Caco-2 (cell line): ENCODE measurements at regions not wholly inside any gene's neighbourhood (a gene's known extent, or its start where the extent isn't known, plus 50 kb on each side); places are given as distances from the start of the nearest gene placed in this dataset.

ENCODE experiments used
- BruUV-seq: library from RNA; stranded (reverse); fragments of 400-500 nt; replicated peaks from 2 replicates; lab custom pipeline; 2021; lab: Mats Ljungman, UMichigan
- CTCF ChIA-PET: fragments of 300-600 bp; sonication (Branson Sonifier 250); formaldehyde crosslinking; loops from one replicate; lab custom pipeline; 2022; ENCODE audit warnings: antibody characterized with exemption; lab: Charles Lee
- POLR2A ChIA-PET: fragments of 300-600 bp; sonication (Branson Sonifier 250); formaldehyde crosslinking; loops from one replicate; lab custom pipeline; 2022; ENCODE audit warnings: antibody characterized with exemption; lab: Charles Lee
- DNase-seq, 2 experiments: peaks; one replicate each; pipeline versions ENCODE4 v3.0.0 to v3.0.0-alpha.2; 2020 to 2022
- H3K27me3 ChIP-seq: replicated peaks from 2 replicates; pipeline ENCODE4 v1.6.0; 2011; ENCODE audit warnings: low read length; ENCODE audit not compliant: control insufficient read depth, insufficient read depth
- H3K36me3 ChIP-seq: 2 replicates; pipeline ENCODE4 v1.5.1; 2011; ENCODE audit warnings: low read length; ENCODE audit not compliant: control insufficient read depth, insufficient read depth
- H3K4me1 ChIP-seq: fragments of 250-450 bp; sonication (Bioruptor Pico); 2 replicates; pipeline ENCODE4 v1.5.1; 2020; ENCODE audit warnings: mild to moderate bottlenecking
- H3K4me3 ChIP-seq: 2 replicates; pipeline ENCODE4 v1.5.1; 2011; ENCODE audit warnings: low read depth, mild to moderate bottlenecking, control low read depth, low read length
- H3K9me3 ChIP-seq: fragments of 250-450 bp; sonication (Bioruptor Pico); 2 replicates; pipeline ENCODE4 v1.5.1; 2020; ENCODE audit warnings: mild to moderate bottlenecking, moderate library complexity
- H3K27ac Mint-ChIP-seq: one replicate; pipeline ENCODE4 v1.8.0; 2022; ENCODE audit warnings: mixed read lengths; ENCODE audit not compliant: unreplicated experiment
- H3K27me3 Mint-ChIP-seq: one replicate; pipeline ENCODE4 v1.8.0; 2022; ENCODE audit warnings: mixed read lengths; ENCODE audit not compliant: insufficient read depth, unreplicated experiment
- H3K36me3 Mint-ChIP-seq: one replicate; pipeline ENCODE4 v1.8.0; 2022; ENCODE audit warnings: mild to moderate bottlenecking, mixed read lengths; ENCODE audit not compliant: insufficient read depth, unreplicated experiment
- H3K4me1 Mint-ChIP-seq: one replicate; pipeline ENCODE4 v1.8.0; 2022; ENCODE audit warnings: low read depth, mixed read lengths; ENCODE audit not compliant: unreplicated experiment
- H3K4me3 Mint-ChIP-seq: one replicate; pipeline ENCODE4 v1.8.0; 2022; ENCODE audit warnings: mild to moderate bottlenecking, moderate library complexity, mixed read lengths; ENCODE audit not compliant: unreplicated experiment
- H3K9me3 Mint-ChIP-seq: one replicate; pipeline ENCODE4 v1.8.0; 2022; ENCODE audit warnings: mixed read lengths; ENCODE audit not compliant: unreplicated experiment
- intact Hi-C: fragments of 100-400 bp; cut with micrococcal nuclease; formaldehyde crosslinking; loops from one replicate; pipeline ENCODE4 v1.10.0; 2022; ENCODE audit not compliant: unreplicated experiment
- TF ChIP-seq, protein P1 (sequence below), 2 experiments: fragments of 200-600 bp in 1 of 2; IDR thresholded peaks; 1 replicate in 1 of 2; 2 replicates in 1 of 2; pipeline versions ENCODE4 v1.5.1 to v1.8.0; 2011 to 2022; ENCODE audit warnings: antibody characterized with exemption in 1 of 2, control low read depth in 1 of 2, inconsistent platforms in 1 of 2, low read depth in 1 of 2, low read length in 1 of 2, mild to moderate bottlenecking in 1 of 2, moderate library complexity in 1 of 2; ENCODE audit not compliant: insufficient read depth in 1 of 2, severe bottlenecking in 1 of 2, unreplicated experiment in 1 of 2

DNA sequence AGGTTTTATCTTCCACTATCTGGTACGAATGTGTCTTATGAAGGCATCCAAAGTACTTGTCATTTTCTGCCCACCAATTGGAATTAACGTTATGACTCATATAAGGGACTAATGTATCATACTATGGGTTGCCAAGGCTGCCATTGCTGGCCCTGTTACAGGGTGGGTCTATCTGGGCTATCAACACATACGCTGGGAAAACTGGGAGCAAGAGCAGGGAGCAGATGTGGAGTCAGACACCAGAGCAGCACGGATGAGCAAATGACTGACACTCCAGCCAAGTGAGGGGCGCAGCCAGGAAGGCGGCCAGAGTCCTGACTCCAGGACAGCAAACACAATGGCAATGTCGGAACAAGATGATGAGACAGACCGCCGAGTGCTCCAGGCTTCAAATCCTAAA lies 145.9 kb downstream of the COPS8 start:
- Mint-ChIP-seq H3K4me1 (no peaks in the 10 kb centered on the region), H3K27ac (no peak overlapping the region), H3K36me3 (no peaks in the 10 kb centered on the region), H3K27me3 (peaks cover 15% of the 10 kb centered on the region), H3K4me3 (no peak overlapping the region), H3K9me3 (no peaks in the 10 kb centered on the region)
- BruUV-seq, result no TSS peak
- Histone ChIP-seq H3K4me3 (no peak overlapping the region), H3K9me3 (no peaks in the 10 kb centered on the region), H3K4me1 (no peaks in the 10 kb centered on the region), H3K36me3 (no peaks in the 10 kb centered on the region), H3K27me3 (no peaks in the 10 kb centered on the region)
- TF ChIP-seq, protein P1, sequence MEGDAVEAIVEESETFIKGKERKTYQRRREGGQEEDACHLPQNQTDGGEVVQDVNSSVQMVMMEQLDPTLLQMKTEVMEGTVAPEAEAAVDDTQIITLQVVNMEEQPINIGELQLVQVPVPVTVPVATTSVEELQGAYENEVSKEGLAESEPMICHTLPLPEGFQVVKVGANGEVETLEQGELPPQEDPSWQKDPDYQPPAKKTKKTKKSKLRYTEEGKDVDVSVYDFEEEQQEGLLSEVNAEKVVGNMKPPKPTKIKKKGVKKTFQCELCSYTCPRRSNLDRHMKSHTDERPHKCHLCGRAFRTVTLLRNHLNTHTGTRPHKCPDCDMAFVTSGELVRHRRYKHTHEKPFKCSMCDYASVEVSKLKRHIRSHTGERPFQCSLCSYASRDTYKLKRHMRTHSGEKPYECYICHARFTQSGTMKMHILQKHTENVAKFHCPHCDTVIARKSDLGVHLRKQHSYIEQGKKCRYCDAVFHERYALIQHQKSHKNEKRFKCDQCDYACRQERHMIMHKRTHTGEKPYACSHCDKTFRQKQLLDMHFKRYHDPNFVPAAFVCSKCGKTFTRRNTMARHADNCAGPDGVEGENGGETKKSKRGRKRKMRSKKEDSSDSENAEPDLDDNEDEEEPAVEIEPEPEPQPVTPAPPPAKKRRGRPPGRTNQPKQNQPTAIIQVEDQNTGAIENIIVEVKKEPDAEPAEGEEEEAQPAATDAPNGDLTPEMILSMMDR (IDR thresholded peaks at IDR 0.05; ENCODE audit: insufficient read depth in 1 of 2, low read depth in 1 of 2, low read length in 1 of 2, severe bottlenecking in 1 of 2, unreplicated experiment in 1 of 2), result no peak
- POLR2A ChIA-PET, result no interaction called here
- CTCF ChIA-PET, result no interaction called here
- no peak for DNase-seq
- intact Hi-C loops, result no loop called here

DNA sequence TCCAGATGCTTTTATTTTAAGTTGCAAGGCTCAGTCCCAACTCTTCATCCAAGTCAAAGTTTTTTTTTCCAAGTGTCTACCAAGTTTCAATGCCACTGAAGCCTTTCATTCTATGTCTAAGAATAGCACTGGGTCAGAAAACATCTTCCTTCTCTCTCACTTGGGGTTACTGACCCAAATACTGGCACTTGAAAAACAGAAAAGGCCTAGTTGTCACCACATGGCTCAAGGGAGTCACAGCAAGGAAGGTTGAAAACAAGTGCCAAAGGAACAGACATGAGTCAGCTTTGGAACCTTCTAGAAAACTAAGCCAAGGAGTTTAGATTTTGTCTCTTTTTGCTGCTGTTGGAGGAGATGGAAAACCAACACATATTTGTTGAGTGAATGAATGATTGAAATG lies 146.5 kb downstream of the COPS8 start:
- H3K4me3 ChIP-seq, result no peak overlapping the region
- ChIA-PET CTCF (no interaction called here), POLR2A (no interaction called here)
- H3K9me3 Mint-ChIP-seq, result no peaks in the 10 kb centered on the region
- no peaks in the 10 kb centered on the region for H3K4me1 ChIP-seq
- DNase-seq, result no peak
- TF ChIP-seq, protein P1 (IDR thresholded peaks at IDR 0.05; ENCODE audit: insufficient read depth in 1 of 2, low read depth in 1 of 2, low read length in 1 of 2, severe bottlenecking in 1 of 2, unreplicated experiment in 1 of 2), result no peak
- H3K36me3 Mint-ChIP-seq, result no peaks in the 10 kb centered on the region
- no peaks in the 10 kb centered on the region for H3K9me3 ChIP-seq
- BruUV-seq, result no TSS peak
- H3K27me3 ChIP-seq, result no peaks in the 10 kb centered on the region
- H3K4me1 Mint-ChIP-seq, result no peaks in the 10 kb centered on the region
- intact Hi-C loops, result no loop called here
- no peak overlapping the region for H3K4me3 Mint-ChIP-seq
- no peak overlapping the region for H3K27ac Mint-ChIP-seq
- no peaks in the 10 kb centered on the region for H3K36me3 ChIP-seq
- H3K27me3 Mint-ChIP-seq, result peaks cover 15% of the 10 kb centered on the region

DNA sequence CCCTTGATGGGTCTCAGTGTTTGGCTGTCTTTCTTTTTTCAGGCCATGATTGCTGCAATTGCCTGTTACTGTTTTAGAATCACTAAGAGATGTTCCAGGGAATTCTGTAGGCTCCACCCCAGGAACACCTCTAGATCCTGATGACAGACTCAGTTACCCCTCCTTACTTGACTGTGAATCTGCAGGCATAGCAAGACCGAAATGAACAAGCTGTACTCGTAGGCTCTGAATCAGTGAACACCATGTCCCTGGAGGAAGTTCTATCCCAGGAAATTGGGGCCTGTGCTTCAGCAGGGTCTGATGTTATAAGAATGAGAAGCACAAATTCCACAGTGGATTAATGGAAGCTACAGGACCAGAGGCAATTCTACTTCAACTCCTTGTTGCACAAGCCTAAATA lies 148.6 kb downstream of the COPS8 start:
- Histone ChIP-seq H3K4me3 (no peak overlapping the region), H3K36me3 (no peaks in the 10 kb centered on the region), H3K9me3 (no peaks in the 10 kb centered on the region), H3K27me3 (no peaks in the 10 kb centered on the region), H3K4me1 (no peaks in the 10 kb centered on the region)
- H3K9me3 Mint-ChIP-seq, result no peaks in the 10 kb centered on the region
- no TSS peak for BruUV-seq
- intact Hi-C loops, result no loop called here
- H3K36me3 Mint-ChIP-seq, result no peaks in the 10 kb centered on the region
- peaks cover 9% of the 10 kb centered on the region for H3K27me3 Mint-ChIP-seq
- H3K4me3 Mint-ChIP-seq, result no peak overlapping the region
- TF ChIP-seq, protein P1 (IDR thresholded peaks at IDR 0.05; ENCODE audit: insufficient read depth in 1 of 2, low read depth in 1 of 2, low read length in 1 of 2, severe bottlenecking in 1 of 2, unreplicated experiment in 1 of 2), result no peak
- no peaks in the 10 kb centered on the region for H3K4me1 Mint-ChIP-seq
- DNase-seq, result no peak
- no peak overlapping the region for H3K27ac Mint-ChIP-seq
- CTCF ChIA-PET, result no interaction called here
- POLR2A ChIA-PET, result no interaction called here
